ENCODE measurements at regions not wholly inside any gene's neighbourhood (a gene's known extent, or its start where the extent isn't known, plus 50 kb on each side); places are given as distances from the start of the nearest gene placed in this dataset.
"Not testable (repeated sequence)": the region's sequence is repeated elsewhere in the genome, so short reads cannot be mapped to it uniquely, and the experiment has no call there.

DNA sequence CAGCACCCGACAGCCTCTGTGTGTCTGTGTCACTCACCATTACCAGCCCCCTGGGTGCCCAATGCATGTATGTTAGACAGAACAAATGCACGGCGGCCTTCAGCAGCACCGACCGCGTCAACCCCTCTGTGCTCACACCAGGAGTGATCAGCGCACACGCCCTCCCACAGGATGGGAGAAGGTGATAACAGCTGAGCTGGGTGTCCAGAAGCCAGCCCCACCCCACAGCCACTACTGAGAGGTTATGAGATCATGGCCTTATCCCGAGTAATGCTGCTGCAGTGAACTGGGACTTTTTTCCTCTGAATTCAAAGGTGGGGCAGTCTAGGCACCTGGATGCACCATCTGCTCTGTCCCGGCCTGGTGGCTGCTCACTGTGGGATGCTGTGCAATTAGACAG is 80.9 kb upstream of the SAMD11 start:
- TF ChIP-seq POLR2A, EP300, POLR2AphosphoS5 (IDR thresholded peaks at IDR 0.05): not testable (repeated sequence)
- TF ChIP-seq, protein P1, sequence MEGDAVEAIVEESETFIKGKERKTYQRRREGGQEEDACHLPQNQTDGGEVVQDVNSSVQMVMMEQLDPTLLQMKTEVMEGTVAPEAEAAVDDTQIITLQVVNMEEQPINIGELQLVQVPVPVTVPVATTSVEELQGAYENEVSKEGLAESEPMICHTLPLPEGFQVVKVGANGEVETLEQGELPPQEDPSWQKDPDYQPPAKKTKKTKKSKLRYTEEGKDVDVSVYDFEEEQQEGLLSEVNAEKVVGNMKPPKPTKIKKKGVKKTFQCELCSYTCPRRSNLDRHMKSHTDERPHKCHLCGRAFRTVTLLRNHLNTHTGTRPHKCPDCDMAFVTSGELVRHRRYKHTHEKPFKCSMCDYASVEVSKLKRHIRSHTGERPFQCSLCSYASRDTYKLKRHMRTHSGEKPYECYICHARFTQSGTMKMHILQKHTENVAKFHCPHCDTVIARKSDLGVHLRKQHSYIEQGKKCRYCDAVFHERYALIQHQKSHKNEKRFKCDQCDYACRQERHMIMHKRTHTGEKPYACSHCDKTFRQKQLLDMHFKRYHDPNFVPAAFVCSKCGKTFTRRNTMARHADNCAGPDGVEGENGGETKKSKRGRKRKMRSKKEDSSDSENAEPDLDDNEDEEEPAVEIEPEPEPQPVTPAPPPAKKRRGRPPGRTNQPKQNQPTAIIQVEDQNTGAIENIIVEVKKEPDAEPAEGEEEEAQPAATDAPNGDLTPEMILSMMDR (IDR thresholded peaks at IDR 0.05): not testable (repeated sequence)

Measured in upper lobe of left lung (tissue), 4 donors.